Ovary (tissue), 7 donors: ENCODE measurements at regions not wholly inside any gene's neighbourhood (a gene's known extent, or its start where the extent isn't known, plus 50 kb on each side); places are given as distances from the start of the nearest gene placed in this dataset.
A peak's percentile ranks its signal among the peaks of the same experiment; 100 is the strongest.

Experiments
- DNase-seq, 5 donors: peaks; one replicate each; pipeline ENCODE4 v3.0.0-alpha.2; 2019 to 2020
- H3K27ac ChIP-seq, 2 donors: fragments of 200-600 bp; one replicate each; pipeline versions ENCODE4 v1.5.1 to v1.8.0; 2019 to 2022
- H3K27me3 ChIP-seq: fragments of 200-600 bp; one replicate; pipeline ENCODE4 v1.8.0; 2022
- H3K36me3 ChIP-seq: fragments of 200-600 bp; sonication (generic); one replicate; pipeline ENCODE4 v1.5.1; 2019
- H3K4me1 ChIP-seq: one replicate; pipeline ENCODE4 v1.8.1; 2013; ENCODE audit warnings: mild to moderate bottlenecking, moderate library complexity; ENCODE audit not compliant: insufficient read depth
- H3K4me3 ChIP-seq: fragments of 200-600 bp; sonication (generic); one replicate; pipeline ENCODE4 v1.5.1; 2017
- H3K9me3 ChIP-seq, 2 donors: fragments of 200-600 bp in 1 of 2; sonication (generic) in 1 of 2; one replicate each; pipeline versions ENCODE4 v1.5.1 to v1.8.1; 2013 to 2019; ENCODE audit warnings: mild to moderate bottlenecking in 1 of 2, moderate library complexity in 1 of 2
- CTCF ChIP-seq, 3 donors: fragments of 450-650 bp in 2 of 3; fragments of 200-600 bp in 1 of 3; IDR thresholded peaks; one replicate each; pipeline versions ENCODE4 v1.5.1 to v1.8.0; 2016 to 2022; ENCODE audit warnings: antibody characterized with exemption in 3 of 3, mild to moderate bottlenecking in 1 of 3
- EP300 ChIP-seq: sonication (generic); formaldehyde crosslinking; IDR thresholded peaks from one replicate; pipeline ENCODE4 v1.6.1; 2017; ENCODE audit warnings: antibody characterized with exemption
- POLR2A ChIP-seq: fragments of 450-650 bp; IDR thresholded peaks from one replicate; pipeline ENCODE4 v1.6.1; 2017; ENCODE audit warnings: antibody characterized with exemption, mild to moderate bottlenecking, moderate library complexity
- WGBS, 3 donors: extraction: QIAGEN DNeasy Blood & Tissue Kit in 1 of 3; methylation state at CpG; one replicate each; pipeline versions ENCODE4 v1.1.5 to v1.1.7; 2013 to 2017; 5-methylcytosine and 5-hydroxymethylcytosine counted together
- intact Hi-C, 4 donors: fragments of 100-400 bp; cut with DNase I; formaldehyde crosslinking; loops; one replicate each; pipeline versions ENCODE4 v1.11.0 to v1.15.1; 2022 to 2023
- donor health status: DM: no; HTN: no; CAD: no; lungs with moderate emphysema.
- donor health status: DM: no; HTN: no; CAD: no.
- donor health status: Bipolar disorder and iron deficiency.
- donor health status: DM: no; HTN: no; CAD: no.
- donor health status: DM: yes; HTN: yes; CAD: no.

- WGBS, 3 donors = 73 to 97% (median 79%) methylated on average over 6 of the region's 6 CpGs
- DNase-seq = no peak
- Histone ChIP-seq H3K27me3 (no peaks in the 10 kb centered on the region), H3K4me3 (no peak overlapping the region), H3K36me3 (no peaks in the 10 kb centered on the region), H3K9me3 (no peaks in the 10 kb centered on the region), H3K27ac (no peak overlapping the region), H3K4me1 (no peaks in the 10 kb centered on the region)
- intact Hi-C loops = no loop called here
- no peak for TF ChIP-seq CTCF (IDR thresholded peaks at IDR 0.05)
- no peak for TF ChIP-seq POLR2A
- no peak for TF ChIP-seq EP300
Observed at GRCh38 chr2:239787538-239788050, 237.5 kb downstream of the NDUFA10 start.

- TF ChIP-seq POLR2A (no peak), EP300 (no peak), CTCF (IDR thresholded peaks at IDR 0.05) (no peak)
- H3K4me3 ChIP-seq = no peak overlapping the region
- H3K9me3 ChIP-seq = no peaks in the 10 kb centered on the region
- intact Hi-C loops = no loop called here
- no peaks in the 10 kb centered on the region for H3K27me3 ChIP-seq
- H3K36me3 ChIP-seq = no peaks in the 10 kb centered on the region
- H3K4me1 ChIP-seq = no peaks in the 10 kb centered on the region
- no peak for DNase-seq
- WGBS, 3 donors = 64 to 69% (median 68%) methylated on average over 2 of the region's 2 CpGs
- H3K27ac ChIP-seq = no peak overlapping the region
Observed at GRCh38 chr2:239786791-239787190, 238.4 kb downstream of the NDUFA10 start.

- no peak overlapping the region for H3K4me3 ChIP-seq
- no peak for DNase-seq
- TF ChIP-seq CTCF (IDR thresholded peaks at IDR 0.05) = no peak
- no peak for TF ChIP-seq POLR2A
- TF ChIP-seq EP300 = no peak
- no peaks in the 10 kb centered on the region for H3K4me1 ChIP-seq
- 80 to 96% (median 86%) methylated on average over 5 of the region's 5 CpGs for WGBS, 3 donors
- H3K9me3 ChIP-seq = no peaks in the 10 kb centered on the region
- no peaks in the 10 kb centered on the region for H3K36me3 ChIP-seq
- H3K27me3 ChIP-seq = no peaks in the 10 kb centered on the region
- H3K27ac ChIP-seq = no peak overlapping the region
- intact Hi-C loops = no loop called here
Observed at GRCh38 chr2:239781454-239781853, 243.7 kb downstream of the NDUFA10 start.

- H3K27me3 ChIP-seq = no peaks in the 10 kb centered on the region
- 88 to 92% (median 89%) methylated on average over 19 of the region's 19 CpGs for WGBS, 3 donors
- peak in 3 of 5 donors; percentile 2 to 10 (median 8) for DNase-seq
- TF ChIP-seq CTCF (IDR thresholded peaks at IDR 0.05) = no peak
- TF ChIP-seq POLR2A = no peak
- no peak for TF ChIP-seq EP300
- H3K36me3 ChIP-seq = no peaks in the 10 kb centered on the region
- no peak overlapping the region for H3K4me3 ChIP-seq
- intact Hi-C loops = no loop called here
- no peak overlapping the region for H3K27ac ChIP-seq
- no peaks in the 10 kb centered on the region for H3K4me1 ChIP-seq
- H3K9me3 ChIP-seq = no peaks in the 10 kb centered on the region
Observed at GRCh38 chr2:239780236-239780994, 244.7 kb downstream of the NDUFA10 start.
